ENCODE measurements at regions not wholly inside any gene's neighbourhood (a gene's known extent, or its start where the extent isn't known, plus 50 kb on each side); places are given as distances from the start of the nearest gene placed in this dataset.

- H3K27ac Mint-ChIP-seq: no peak overlapping the region
These were observed 95.9 kb upstream of the LEP start for GRCh38 chr7:128145191-128145590.

GRCh38 chr7:128146052-128146451, 95.0 kb upstream of the LEP start:
- peaks cover 5% of the 10 kb centered on the region for H3K9me3 Mint-ChIP-seq
- no peak overlapping the region for H3K4me3 Mint-ChIP-seq
- no peaks in the 10 kb centered on the region for H3K4me1 Mint-ChIP-seq
- ATAC-seq (ENCODE audit: low read depth): no peak
- H3K36me3 Mint-ChIP-seq: peaks cover 4% of the 10 kb centered on the region
- no peak overlapping the region for H3K27ac Mint-ChIP-seq
- peaks cover 4% of the 10 kb centered on the region for H3K27me3 Mint-ChIP-seq
- DNase-seq (ENCODE audit: low spot score in 2 of 2): no peak

More at GRCh38 chr7:128145191-128145590, 95.9 kb upstream of the LEP start:
- no peak overlapping the region for H3K4me3 Mint-ChIP-seq
- peaks cover 4% of the 10 kb centered on the region for H3K36me3 Mint-ChIP-seq
- no peak for DNase-seq (ENCODE audit: low spot score in 2 of 2)
- no peak for ATAC-seq (ENCODE audit: low read depth)
- peaks cover 5% of the 10 kb centered on the region for H3K9me3 Mint-ChIP-seq
- H3K4me1 Mint-ChIP-seq: no peaks in the 10 kb centered on the region
- peaks cover 3% of the 10 kb centered on the region for H3K27me3 Mint-ChIP-seq

DNA sequence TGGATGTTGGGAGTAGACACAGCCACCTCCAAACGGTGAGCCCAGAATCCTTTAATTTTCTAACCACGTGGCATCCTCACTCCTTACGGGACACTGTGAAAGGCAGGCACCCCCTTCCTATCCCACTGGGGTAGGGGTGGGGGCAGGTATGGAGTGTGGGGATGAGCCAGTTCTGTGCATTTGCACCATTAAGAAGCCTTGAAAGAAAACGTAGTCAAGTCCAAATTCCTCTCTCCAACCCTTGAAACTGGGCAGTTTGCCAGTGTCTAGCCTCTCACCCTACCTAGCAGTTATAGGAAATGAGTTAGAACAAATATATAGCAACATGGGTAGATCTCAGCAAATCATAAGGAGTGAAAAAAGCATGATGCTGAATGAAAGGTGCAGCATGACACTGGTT, 92.4 kb upstream of the LEP start:
- Mint-ChIP-seq H3K4me1 (no peaks in the 10 kb centered on the region), H3K9me3 (peaks cover 1% of the 10 kb centered on the region), H3K36me3 (peaks cover 1% of the 10 kb centered on the region)

DNA sequence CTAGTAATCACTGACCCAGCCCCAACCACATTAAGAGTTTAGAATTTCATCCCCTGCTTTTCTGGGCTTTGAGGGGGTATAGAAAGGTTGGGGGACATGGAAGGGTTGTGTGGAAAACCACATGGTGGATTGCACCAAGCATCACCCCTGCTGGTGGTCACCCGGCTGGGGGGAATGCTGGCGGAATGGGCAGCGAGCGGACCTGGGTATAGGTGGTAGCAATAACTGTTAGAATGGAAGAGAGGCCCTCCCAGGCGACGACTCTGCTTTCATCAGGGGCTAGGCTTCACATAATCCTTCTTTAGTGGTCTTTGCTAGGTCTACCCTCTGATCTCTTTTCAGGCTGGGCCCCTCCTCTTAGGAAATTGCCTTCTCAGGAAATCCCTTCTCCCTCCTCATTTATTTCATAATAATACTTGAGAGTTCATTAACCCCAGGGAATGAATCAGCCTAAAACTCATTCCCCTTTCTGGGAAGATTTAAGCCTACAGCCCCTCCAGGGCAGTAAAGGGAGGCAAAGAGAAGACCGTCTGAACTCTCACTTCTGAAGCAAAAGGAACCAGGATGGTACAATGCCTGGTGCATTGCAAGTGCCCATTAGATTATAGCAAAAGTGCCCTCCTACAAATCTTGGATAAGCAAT, 90.7 kb upstream of the LEP start:
- Mint-ChIP-seq H3K27ac (no peak overlapping the region), H3K27me3 (peaks cover 8% of the 10 kb centered on the region), H3K4me1 (no peaks in the 10 kb centered on the region), H3K36me3 (no peaks in the 10 kb centered on the region), H3K9me3 (no peaks in the 10 kb centered on the region), H3K4me3 (no peak overlapping the region)
- no peak for ATAC-seq (ENCODE audit: low read depth)
- DNase-seq (ENCODE audit: low spot score in 2 of 2): no peak

More for the DNA sequence above, 92.4 kb upstream of the LEP start:
- no peak overlapping the region for H3K4me3 Mint-ChIP-seq
- no peak overlapping the region for H3K27ac Mint-ChIP-seq
- peaks cover 6% of the 10 kb centered on the region for H3K27me3 Mint-ChIP-seq
- DNase-seq (ENCODE audit: low spot score in 2 of 2) (no peak), ATAC-seq (ENCODE audit: low read depth) (no peak)

DNA sequence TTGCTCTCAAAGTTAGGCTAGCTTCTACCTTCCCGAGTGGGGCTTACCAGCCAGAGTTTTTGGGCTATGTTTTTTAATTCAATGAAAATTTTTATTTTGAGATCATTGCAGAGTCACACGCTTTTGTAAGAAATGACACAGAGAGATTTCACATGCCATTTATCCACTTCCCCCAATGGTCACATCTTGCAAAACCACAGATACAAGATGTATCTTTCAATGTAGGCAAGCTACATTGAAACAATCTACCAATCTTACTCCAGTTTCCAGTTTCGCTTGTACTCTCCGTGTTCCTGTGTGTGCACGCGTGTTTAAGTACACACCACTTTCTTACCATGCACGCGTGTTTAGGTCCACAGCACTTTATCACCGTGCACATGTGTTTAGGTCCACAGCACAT, 89.4 kb upstream of the LEP start:
- DNase-seq (ENCODE audit: low spot score in 2 of 2) (no peak), ATAC-seq (ENCODE audit: low read depth) (no peak)
- H3K36me3 Mint-ChIP-seq: no peaks in the 10 kb centered on the region
- H3K27ac Mint-ChIP-seq: no peak overlapping the region
- no peaks in the 10 kb centered on the region for H3K4me1 Mint-ChIP-seq
- H3K9me3 Mint-ChIP-seq: no peaks in the 10 kb centered on the region
- peaks cover 8% of the 10 kb centered on the region for H3K27me3 Mint-ChIP-seq
- no peak overlapping the region for H3K4me3 Mint-ChIP-seq

DNA sequence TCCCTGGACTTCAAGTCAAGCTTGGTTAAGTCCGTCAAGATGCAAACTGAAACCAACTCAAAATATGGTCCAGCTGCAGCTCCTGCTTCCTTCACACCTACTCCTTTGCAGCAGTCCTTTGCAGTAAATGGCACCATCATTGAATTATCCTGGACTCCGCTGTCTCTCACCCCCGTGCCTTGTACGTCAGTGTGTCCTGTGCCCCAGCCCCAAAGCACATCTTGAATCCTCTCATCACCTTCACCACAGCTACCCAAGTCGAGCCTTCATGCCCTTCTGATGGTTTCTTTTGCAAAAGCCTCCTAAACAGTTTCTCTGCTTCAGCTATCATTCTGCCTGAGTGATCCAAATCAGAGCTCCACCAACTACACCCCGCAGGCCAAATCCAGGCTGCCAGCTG, 88.4 kb upstream of the LEP start:
- Mint-ChIP-seq H3K4me3 (no peak overlapping the region), H3K27ac (no peak overlapping the region), H3K36me3 (no peaks in the 10 kb centered on the region), H3K9me3 (no peaks in the 10 kb centered on the region), H3K4me1 (no peaks in the 10 kb centered on the region), H3K27me3 (peaks cover 8% of the 10 kb centered on the region)
- DNase-seq (ENCODE audit: low spot score in 2 of 2) (no peak), ATAC-seq (ENCODE audit: low read depth) (no peak)

GRCh38 chr7:128153436-128153835, 87.6 kb upstream of the LEP start:
- peaks cover 12% of the 10 kb centered on the region for H3K27me3 Mint-ChIP-seq
- no peak for ATAC-seq (ENCODE audit: low read depth)
- H3K4me3 Mint-ChIP-seq: no peak overlapping the region
- no peaks in the 10 kb centered on the region for H3K9me3 Mint-ChIP-seq
- no peak overlapping the region for H3K27ac Mint-ChIP-seq
- DNase-seq (ENCODE audit: low spot score in 2 of 2): no peak
- no peaks in the 10 kb centered on the region for H3K4me1 Mint-ChIP-seq
- H3K36me3 Mint-ChIP-seq: no peaks in the 10 kb centered on the region

DNA sequence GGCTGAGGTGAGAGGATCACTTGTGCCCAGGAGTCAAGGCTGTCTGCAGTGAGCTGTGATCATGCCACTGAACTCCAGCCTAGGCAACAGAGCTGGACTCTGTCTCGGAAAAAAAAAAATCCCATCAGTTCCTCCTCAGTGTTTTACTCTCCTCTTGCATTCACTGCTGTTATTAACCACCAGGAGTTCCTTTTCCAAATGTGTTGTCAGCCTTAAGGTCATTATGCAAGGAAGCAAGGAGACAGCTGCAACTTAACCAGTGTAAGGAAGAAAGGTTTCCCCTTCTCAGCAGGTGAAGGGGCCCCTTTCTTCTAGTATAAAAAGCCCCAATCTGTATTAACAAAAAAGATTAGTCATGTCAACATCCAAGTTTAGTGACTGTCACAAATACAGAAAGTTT, 86.6 kb upstream of the LEP start:
- H3K9me3 Mint-ChIP-seq: no peaks in the 10 kb centered on the region

GRCh38 chr7:128155100-128155740, 85.9 kb upstream of the LEP start:
- H3K9me3 Mint-ChIP-seq: no peaks in the 10 kb centered on the region
- no peaks in the 10 kb centered on the region for H3K4me1 Mint-ChIP-seq
- no peaks in the 10 kb centered on the region for H3K36me3 Mint-ChIP-seq
- H3K4me3 Mint-ChIP-seq: no peak overlapping the region
- H3K27ac Mint-ChIP-seq: no peak overlapping the region
- no peak for DNase-seq (ENCODE audit: low spot score in 2 of 2)
- ATAC-seq (ENCODE audit: low read depth): no peak
- peaks cover 11% of the 10 kb centered on the region for H3K27me3 Mint-ChIP-seq

More for the DNA sequence above, 86.6 kb upstream of the LEP start:
- DNase-seq (ENCODE audit: low spot score in 2 of 2) (no peak), ATAC-seq (ENCODE audit: low read depth) (no peak)
- H3K27ac Mint-ChIP-seq: no peak overlapping the region
- no peak overlapping the region for H3K4me3 Mint-ChIP-seq
- H3K36me3 Mint-ChIP-seq: no peaks in the 10 kb centered on the region
- peaks cover 13% of the 10 kb centered on the region for H3K27me3 Mint-ChIP-seq
- no peaks in the 10 kb centered on the region for H3K4me1 Mint-ChIP-seq

DNA sequence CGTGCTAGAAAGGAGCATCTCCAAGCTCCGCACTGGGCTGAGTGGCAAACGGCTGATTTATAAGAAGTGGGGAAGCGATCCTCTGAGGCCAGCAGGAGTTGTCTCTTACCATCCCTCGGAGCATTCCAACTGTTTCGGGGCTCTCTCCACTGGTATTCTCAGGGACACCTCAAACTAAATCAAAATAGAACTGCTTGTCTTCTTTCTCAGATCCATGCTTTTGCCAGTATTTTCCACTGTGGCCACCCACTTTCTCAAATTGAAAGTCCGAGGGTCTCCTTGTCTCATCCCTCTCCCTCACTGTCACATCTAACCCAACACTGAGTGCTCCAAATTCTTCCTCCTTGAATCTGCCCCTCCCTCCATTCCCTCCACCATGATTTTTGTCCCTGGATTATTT, 83.2 kb upstream of the LEP start:
- no peak overlapping the region for H3K4me3 Mint-ChIP-seq
- H3K9me3 Mint-ChIP-seq: no peaks in the 10 kb centered on the region
- no peak for ATAC-seq (ENCODE audit: low read depth)
- H3K36me3 Mint-ChIP-seq: peaks cover 3% of the 10 kb centered on the region
- no peak for DNase-seq (ENCODE audit: low spot score in 2 of 2)
- H3K27me3 Mint-ChIP-seq: peaks cover 16% of the 10 kb centered on the region
- no peaks in the 10 kb centered on the region for H3K4me1 Mint-ChIP-seq
- no peak overlapping the region for H3K27ac Mint-ChIP-seq

- DNase-seq (ENCODE audit: low spot score in 2 of 2): no peak
- Mint-ChIP-seq H3K27me3 (peaks cover 16% of the 10 kb centered on the region), H3K4me3 (no peak overlapping the region), H3K27ac (no peak overlapping the region), H3K4me1 (no peaks in the 10 kb centered on the region), H3K36me3 (peaks cover 3% of the 10 kb centered on the region), H3K9me3 (no peaks in the 10 kb centered on the region)
- no peak for ATAC-seq (ENCODE audit: low read depth)
These were observed 82.7 kb upstream of the LEP start for GRCh38 chr7:128158370-128158769.

DNA sequence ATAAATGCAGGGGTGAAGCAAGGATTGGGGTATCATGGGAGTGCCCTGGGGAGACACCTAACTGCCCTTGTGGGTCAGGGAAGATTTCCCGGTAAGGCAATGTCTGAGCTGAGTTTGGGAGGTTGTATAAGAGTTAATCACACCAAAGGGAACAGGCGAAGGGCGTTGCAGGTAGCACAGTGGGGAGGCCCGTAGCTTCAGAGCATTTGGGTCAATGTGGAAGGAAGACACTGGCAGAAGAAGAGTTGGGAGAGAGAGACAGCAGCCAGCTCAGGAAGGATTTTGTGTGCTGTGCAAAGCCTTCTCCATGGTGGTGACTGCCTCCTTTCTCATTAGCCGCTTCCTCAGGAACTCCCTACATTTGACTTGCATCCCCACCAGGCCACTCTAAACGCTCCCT, 80.8 kb upstream of the LEP start:
- DNase-seq (ENCODE audit: low spot score in 2 of 2): no peak
- H3K27ac Mint-ChIP-seq: no peak overlapping the region
- H3K9me3 Mint-ChIP-seq: no peaks in the 10 kb centered on the region
- no peak overlapping the region for H3K4me3 Mint-ChIP-seq
- peaks cover 3% of the 10 kb centered on the region for H3K36me3 Mint-ChIP-seq
- peaks cover 3% of the 10 kb centered on the region for H3K4me1 Mint-ChIP-seq
- H3K27me3 Mint-ChIP-seq: peaks cover 19% of the 10 kb centered on the region
- no peak for ATAC-seq (ENCODE audit: low read depth)

DNA sequence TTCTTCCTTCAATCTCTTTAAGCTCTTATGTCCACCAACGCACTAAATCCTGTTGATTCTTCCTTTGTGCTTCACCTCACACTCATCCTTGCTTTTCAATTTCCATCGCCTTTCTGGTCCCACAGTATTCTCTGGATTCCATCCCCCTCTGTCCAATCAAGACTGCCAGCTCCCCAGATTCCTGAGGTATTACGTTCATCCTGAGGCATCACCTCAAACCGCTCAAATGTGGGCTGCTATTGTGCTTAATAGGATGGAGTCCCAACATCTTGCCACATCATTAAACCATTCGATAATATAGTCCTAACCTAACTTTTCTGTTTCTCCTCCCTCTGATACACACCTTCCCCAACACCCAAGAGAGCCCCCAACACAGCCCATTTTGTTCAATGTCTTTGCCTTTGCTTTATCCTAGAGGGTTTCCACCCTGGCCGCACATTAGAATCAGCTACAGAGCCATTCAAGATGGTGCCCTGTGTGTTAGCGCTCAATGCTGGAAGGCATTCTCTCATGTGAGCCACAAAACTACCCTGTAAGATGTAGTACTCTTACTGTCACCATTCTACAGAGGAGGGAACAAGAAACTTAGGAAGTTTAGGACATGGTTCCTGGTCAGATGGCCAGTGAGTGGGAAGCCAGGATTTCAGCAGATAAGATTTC, 79.5 kb upstream of the LEP start:
- no peak for DNase-seq (ENCODE audit: low spot score in 2 of 2)
- peaks cover 26% of the 10 kb centered on the region for H3K27me3 Mint-ChIP-seq
- no peaks in the 10 kb centered on the region for H3K9me3 Mint-ChIP-seq
- H3K36me3 Mint-ChIP-seq: peaks cover 3% of the 10 kb centered on the region
- H3K27ac Mint-ChIP-seq: no peak overlapping the region
- H3K4me1 Mint-ChIP-seq: peaks cover 12% of the 10 kb centered on the region
- ATAC-seq (ENCODE audit: low read depth): no peak
- H3K4me3 Mint-ChIP-seq: no peak overlapping the region

GRCh38 chr7:128162666-128163065, 78.4 kb upstream of the LEP start:
- Mint-ChIP-seq H3K4me1 (peaks cover 13% of the 10 kb centered on the region), H3K9me3 (no peaks in the 10 kb centered on the region), H3K4me3 (no peak overlapping the region), H3K27me3 (peaks cover 26% of the 10 kb centered on the region), H3K27ac (no peak overlapping the region), H3K36me3 (peaks cover 3% of the 10 kb centered on the region)
- ATAC-seq (ENCODE audit: low read depth) (no peak), DNase-seq (ENCODE audit: low spot score in 2 of 2) (no peak)

All from memory B cell (primary cell).